GM18526 (cell line): ENCODE measurements at regions not wholly inside any gene's neighbourhood (a gene's known extent, or its start where the extent isn't known, plus 50 kb on each side); places are given as distances from the start of the nearest gene placed in this dataset.

ENCODE experiments used
- POLR2A ChIP-seq: IDR thresholded peaks from 3 replicates; pipeline ENCODE4 v1.6.1; 2011; ENCODE audit not compliant: insufficient read length; ENCODE audit errors: extremely low read depth

DNA sequence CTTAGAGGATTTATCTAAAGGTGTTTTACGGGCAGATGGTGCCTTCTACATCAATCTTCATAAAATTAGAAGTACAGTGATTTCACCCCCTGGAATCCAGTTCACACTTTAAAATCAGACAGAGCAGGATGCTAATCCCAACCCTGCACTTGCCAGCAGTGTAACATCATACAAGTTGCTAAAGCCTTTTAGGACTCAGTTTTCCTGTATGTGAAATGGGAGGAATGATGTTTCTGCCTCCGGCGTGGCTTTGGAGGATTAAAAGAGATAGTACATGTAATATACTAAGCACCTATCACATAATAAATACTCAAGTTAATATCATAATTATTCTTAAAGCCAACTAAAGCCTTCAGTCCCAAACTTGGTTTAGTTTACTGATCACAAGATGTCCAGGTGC lies 257.2 kb upstream of the THBS1 start:
- no peak for TF ChIP-seq POLR2A

DNA sequence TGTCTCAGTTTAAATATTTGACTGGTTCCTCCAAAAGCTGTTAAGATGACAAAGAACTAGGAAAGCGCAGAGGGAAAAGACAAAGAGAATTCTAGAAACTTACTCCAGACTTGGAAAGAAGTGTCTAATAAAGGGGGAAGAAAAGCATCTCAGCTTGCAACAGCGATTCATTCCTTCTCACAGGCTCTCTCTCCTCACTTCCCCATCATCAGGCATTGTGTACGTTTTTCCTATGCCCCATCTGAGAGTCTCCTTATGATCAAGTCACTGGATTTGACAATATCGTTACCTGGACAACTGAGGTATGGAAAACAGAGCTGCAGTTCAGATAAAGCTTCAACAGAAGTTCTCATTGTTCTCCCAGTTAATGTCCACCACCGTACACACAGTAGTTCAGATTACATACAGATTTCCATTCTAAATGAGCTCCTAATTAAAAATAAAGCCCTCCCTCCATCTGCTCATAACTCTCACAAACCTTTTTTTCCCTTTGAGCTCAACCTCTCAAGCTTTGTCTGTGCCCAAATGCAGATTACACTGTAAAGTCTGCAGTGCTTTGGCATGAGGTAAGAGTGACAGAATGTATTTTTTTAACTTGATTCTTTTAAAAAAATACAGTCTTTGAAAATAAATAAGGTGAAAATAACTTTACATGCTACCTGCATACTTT lies 254.4 kb upstream of the THBS1 start:
- TF ChIP-seq POLR2A, result no peak

DNA sequence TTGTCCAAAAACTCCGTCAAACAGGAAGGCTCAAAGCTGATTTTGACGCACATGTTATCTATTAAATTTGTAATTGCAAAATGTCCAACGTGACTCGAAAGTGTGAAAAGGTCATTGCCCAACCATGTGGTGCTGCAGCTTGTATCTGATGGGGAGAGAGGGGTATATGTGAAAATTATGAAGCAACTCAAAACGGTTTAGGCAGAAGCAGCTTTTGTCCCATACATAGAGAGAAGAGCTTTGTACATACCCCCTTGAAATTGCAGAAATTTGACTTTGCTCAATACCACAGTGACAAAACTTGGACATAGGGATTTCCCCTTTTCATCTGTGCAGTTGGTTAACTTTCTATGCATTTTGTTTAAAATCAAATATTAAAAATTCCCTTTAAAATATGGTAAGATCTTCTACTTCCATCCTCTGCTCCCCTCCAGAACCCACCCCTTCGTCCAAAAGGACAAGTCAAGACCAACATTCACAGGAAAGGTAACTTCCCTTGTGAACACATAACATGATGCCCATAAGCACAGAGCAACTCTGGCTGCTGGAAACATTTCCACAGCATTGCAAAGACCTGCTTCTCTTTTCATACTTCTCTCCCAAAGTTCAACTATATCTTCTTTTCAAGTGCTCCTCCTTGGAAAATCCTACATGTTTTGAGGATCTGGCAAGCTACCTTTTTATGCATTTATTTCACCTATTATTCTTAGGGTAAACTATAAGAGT lies 253.7 kb upstream of the THBS1 start:
- no peak for TF ChIP-seq POLR2A

DNA sequence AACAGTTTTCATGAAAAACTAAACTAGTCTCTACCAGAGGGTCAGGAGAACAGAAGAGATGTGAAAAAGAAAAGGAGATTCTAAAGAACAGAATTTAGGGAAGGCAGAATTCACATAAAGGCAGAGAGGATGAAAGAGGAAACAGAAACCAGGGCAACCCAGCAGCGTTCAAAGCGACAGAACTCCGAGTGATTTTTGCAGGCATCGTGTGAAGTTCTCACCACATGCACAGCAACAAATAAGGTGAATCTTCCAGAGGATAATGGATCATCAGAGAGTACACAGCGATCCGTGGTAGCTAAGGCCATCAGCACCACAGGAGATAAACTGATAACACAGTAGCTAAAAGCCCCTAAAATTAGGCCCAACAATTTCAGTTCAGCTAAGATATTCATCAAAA lies 250.8 kb upstream of the THBS1 start:
- no peak for TF ChIP-seq POLR2A

DNA sequence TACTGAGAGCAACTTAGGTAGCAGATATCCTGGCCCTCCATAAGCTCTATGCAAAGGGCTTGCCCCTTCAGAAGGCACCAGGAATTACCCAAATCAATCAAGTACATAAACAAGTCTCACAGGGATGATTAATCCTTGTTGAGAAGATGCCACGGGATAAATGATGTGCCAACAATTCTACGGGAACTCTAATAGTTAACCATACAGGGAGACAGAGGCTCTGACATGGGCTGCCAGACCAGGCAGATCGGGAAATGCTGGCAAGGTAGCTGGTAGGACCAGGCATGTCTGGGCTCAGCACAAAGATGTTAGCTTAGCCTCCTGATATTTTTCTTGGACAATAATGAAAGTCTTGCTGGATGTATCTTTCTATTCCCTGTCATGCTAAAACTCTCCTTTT lies 249.3 kb upstream of the THBS1 start:
- TF ChIP-seq POLR2A, result no peak

DNA sequence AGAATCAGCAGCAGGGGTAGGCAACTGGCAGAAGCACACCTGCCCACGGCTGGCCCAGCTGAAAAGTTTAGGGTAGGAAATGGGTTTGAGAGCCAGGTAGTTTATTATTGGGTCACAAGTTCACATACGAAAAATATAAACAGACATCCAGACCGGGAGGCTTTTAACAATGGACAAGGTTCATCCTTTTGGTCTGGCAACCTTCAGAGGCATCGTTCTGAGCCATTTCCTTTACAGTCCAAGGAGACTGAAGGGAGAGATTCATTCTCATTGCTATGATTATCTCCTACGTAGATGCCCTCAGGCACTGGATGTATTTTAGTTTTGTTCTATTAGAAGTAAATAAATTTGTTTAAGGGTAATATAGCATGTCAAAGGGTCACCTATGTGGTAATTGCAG lies 248.0 kb upstream of the THBS1 start:
- no peak for TF ChIP-seq POLR2A

DNA sequence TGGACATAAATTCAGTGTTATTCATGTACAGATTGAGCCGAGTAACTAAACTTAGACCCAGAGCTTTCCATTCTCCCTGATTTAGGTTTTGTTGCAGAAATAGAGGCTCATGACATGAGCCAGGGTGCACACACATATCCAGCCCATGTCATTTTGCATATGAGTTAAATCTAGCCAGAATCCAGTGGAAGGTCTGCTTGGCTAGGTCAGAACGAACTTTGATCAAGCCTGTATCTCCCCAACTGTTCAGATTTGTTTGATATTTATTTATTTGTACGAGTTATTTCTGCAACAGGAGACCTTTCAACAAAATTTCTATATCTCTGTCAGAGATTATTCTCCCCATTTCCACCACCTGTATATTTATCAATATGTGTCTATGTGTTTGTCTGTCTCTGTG lies 247.5 kb upstream of the THBS1 start:
- TF ChIP-seq POLR2A, result no peak

DNA sequence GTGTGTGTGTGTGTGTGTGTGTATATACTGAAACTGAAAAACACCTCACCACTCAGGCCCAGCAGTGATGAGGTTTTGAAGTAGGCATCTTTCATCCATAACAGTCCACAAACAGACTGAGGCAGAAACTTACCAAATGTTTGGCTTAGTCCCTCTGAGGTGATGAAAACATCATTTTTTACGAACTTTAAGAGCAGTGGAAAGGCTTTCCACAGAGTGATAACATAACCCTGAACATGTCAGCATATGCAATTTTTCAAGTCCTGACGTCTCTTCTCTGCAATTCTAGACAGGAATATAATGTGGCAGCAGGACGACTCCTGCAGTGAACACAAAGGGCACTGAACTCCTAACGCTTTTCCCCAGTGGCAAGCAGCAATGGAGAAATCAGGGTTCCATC lies 247.0 kb upstream of the THBS1 start:
- TF ChIP-seq POLR2A, result no peak

DNA sequence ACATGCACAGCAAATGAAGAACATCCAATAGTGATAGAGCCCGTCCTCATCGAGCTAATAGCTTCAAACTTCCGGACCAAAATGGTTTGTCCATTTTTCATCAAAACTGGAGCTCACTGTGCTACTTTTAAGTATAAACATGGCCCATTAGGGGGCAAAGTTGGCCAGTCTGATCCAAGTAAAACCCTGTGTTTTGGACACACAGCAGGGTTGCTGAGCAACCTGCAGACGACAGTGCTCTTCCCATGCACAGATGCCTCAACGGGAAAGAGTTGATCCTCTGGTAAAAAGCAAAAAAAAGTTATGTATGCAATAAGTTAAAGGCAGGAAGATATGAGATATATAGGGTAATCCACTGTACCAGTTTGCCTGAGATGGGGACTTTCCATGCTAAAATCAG lies 244.0 kb upstream of the THBS1 start:
- no peak for TF ChIP-seq POLR2A

DNA sequence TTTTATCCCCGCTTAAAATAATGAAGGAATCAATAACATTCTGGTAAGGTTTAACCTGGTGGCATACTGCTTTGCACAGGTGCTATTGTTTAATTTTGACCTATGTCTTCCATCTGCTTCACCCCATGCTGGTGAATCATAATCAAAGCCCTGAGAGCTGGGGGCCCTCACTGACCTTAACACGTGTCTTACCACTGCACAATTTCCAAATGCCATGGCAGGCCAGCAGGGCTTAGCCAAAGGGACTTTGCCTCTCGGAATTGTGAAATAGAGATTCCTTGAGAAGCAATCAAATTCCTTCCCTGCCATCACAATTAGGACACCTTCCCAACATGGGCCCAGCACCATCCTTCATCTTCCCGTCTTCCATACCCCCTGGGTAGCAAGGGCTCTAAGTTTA lies 242.6 kb upstream of the THBS1 start:
- no peak for TF ChIP-seq POLR2A

DNA sequence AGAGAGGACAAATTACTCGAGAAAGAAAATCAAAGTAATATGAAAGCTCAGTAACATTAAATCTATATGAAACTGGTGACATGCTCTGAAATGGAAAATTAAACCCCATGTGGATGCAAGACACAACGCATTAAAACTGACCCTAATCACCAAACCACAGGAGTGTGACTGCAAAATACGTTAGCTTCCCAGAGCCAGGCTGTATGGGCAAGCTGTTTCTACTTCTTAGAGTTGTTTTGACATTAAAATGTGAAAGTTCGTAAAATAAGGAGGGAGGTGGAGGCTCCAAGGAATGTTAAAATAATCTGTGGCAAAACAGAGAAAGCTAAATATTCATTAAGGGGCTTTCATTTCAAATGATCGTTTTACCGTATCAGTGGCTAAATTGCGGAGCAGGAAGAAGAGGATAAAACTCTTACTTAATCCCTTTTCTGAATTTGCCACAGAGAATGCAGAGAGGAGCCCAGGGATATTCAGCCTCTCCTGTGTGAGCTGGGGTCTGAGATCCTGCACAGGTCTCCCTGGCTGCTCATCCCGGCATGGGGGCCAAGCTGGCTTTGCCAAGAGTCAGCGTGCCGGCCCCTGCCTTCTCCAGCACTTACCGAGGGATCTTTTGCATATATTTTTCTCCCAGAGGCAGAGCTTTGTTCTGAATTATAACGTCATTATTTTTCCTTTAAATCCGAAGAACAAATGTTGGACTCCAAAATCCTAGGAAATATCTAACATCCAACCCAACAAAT lies 239.8 kb upstream of the THBS1 start:
- no peak for TF ChIP-seq POLR2A

DNA sequence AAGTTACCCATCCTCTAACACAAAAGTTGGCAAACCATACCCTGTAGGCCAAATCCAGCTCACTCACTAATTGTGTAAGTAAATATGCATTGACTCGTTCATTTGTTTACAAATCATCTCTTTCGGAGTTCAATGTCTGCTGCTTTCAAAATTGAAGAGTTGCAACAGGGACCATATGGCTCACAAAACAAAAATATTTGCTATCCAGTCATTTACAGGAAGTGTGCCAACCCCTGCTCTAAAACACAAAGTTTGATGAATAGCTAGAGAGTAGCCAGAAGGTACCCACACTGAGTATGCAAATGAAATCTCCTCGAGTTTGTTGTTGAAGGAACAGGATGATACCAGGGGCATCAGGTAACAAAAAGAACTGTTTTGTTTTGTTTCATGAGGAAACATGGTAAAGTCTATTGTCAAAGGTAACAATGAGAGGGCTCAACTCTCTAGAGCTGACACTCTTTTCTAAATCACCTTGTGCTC lies 236.2 kb upstream of the THBS1 start:
- no peak for TF ChIP-seq POLR2A

DNA sequence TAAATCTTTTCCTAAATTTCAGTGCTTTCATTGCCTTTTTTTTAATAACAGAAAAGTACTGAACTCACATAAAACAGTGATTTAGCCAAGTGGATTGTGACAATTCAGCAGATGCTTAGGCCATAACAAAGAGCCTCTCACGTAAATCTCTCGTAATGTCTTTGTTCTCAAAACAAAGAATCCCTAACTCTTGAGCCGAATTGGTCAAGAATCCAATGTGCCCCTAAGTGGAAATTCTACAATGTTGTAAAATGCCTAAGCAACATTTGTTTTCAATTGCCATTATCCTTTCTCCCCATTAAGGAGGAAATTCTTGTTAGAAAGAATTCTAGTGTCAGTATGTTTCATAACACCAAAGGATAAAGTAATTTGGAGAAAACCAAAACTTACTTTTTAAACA lies 235.7 kb upstream of the THBS1 start:
- no peak for TF ChIP-seq POLR2A

DNA sequence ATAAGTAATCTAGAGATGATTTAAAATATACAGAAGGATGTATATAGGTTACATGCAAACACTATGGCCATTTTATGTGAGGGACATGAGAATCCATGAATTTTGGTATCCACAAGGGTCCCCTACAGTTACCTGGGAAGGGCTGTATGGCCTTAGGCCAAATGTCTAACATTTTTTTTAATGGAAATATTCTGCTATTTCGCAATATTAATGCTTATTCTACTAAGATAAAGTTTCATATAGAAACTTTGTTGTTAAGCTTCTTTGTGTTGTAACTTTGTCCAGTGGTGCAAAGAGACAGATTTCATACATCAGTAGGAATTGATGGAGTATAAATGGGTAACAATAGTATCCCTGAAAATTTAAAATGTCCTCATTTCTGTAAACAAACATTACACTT lies 233.4 kb upstream of the THBS1 start:
- TF ChIP-seq POLR2A, result no peak

DNA sequence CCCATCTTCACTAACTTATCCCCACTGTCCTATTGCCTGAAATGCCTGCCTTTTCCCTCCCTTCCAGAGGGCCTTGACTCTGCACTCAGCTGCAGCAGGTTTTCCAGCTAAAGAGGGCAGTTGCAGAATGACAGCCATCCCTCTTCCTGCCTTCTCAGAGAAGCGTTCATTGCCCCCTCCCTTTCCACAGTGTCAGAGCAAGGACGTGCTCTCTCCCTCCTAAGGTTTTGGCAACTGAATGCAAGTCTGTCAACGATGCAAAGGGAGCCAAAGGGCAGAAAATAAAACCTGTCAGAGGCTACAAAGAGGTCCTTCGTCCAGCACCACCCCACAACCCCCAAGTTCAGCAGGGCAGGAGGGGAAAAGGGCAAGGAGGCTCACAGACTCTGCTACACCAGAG lies 230.1 kb upstream of the THBS1 start:
- TF ChIP-seq POLR2A, result no peak

DNA sequence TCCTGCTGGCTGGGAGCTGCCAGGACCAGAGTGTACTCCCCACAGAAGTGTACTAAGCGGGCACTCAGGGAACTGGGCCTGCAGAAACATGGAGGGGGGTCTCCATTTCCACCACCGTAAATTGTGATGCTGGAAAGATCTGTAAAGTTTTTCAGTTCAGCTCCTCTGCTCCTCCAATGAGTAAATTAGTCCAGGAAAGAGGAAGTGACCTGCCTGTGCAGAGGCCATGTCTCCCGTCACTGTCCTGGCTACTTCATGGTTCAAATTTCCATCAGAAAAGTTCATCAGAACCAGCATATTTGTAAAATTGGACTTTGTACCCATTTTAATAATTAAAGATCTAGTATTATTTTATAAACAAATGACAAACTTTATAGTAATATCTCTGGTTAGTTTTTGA lies 226.7 kb upstream of the THBS1 start:
- TF ChIP-seq POLR2A, result no peak

DNA sequence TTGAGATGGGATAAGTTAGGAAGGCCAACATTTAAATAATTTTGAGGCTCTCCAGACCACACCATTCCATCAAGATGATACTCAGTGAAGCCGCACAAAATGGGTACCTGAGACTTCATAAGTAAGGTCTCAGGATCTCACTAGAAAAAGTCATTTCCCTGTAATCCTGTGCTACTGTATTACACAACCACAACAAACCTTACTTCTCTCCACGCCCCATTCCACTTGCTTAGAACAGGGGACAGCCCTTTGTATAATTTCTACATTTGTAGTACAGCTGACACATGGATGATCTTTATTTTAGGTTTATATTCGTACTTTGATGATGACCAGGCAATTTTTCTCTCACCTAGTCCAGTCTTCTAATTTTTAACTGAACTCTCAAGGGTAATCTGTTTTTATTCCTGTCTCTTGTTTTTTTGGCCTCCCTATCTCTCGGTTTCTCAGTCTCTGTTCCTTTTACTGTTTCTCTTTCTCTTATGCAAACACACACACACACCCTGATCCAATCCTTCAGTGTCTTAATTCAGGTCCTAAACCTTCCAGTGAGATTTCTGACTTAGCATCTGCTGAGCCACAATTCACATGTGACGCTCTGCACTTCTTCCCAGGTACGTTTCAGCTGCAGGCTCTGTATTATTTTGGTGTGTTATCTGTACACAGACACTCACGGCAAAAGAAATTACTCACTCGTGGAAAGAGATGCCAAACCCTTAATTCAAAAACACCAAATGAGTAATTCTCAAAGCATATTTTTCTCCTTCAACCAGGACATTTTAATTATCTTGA lies 223.2 kb upstream of the THBS1 start:
- TF ChIP-seq POLR2A, result no peak
